ENCODE measurements at regions not wholly inside any gene's neighbourhood (a gene's known extent, or its start where the extent isn't known, plus 50 kb on each side); places are given as distances from the start of the nearest gene placed in this dataset.
A peak's percentile ranks its signal among the peaks of the same experiment; 100 is the strongest.

DNA sequence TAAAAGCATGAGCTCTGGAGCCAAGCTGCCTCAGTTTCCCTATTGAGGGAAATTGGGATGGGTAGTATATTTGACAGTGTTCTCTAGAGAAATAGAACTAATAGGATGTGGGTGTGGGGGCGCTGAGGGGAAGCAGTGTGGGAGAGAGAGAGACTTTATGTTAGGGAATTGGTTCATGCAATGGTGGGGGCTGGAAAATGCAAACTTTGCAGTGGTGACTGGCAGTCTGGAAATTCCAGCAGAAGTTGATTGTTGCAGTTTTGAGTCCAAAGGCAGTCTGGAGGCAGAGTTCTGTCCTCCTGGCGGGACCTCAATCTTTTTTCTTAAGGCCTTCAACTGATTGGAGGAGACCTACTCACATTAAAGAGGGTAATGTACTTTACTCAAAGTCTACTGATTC is 59.4 kb upstream of the SYT13 start:
- DNase-seq: no peak

DNA sequence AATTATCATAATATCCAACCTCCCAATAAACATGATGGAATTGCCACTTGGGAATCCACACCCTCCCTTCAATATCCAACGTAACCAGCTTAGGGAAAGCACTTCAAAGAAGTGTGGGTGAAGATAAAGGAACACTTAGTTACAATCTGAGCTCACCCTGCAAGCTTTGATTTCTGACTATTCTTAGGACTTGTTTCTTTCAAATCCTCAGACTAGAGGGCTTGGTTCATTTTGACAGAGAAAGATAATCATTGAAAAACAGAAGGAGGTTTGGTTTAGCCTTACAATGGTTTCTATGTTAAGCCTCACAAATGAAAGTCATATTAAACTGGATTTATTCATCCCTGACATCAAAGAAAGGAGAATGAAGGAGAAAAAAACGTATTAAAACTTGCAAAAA is 57.9 kb upstream of the SYT13 start:
- no peak for DNase-seq

DNA sequence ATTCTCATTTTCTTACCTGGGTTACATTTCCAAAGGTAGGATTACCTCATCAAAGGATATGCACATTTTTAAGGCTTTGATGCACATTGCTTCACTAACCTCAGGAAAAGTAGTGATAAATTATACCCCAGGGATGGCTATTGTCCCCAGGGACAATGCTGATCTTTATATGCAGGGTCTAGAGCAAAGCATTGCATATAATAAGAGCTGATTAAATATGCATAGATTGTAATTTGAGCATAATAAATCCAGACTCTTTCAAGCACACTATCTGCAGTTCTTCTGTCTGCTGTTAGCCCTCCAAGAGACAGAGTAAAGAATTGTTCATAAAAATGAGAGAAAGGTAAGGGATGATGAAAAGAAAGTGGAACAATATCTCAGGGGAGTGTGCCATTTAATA is 57.3 kb upstream of the SYT13 start:
- DNase-seq: no peak

DNA sequence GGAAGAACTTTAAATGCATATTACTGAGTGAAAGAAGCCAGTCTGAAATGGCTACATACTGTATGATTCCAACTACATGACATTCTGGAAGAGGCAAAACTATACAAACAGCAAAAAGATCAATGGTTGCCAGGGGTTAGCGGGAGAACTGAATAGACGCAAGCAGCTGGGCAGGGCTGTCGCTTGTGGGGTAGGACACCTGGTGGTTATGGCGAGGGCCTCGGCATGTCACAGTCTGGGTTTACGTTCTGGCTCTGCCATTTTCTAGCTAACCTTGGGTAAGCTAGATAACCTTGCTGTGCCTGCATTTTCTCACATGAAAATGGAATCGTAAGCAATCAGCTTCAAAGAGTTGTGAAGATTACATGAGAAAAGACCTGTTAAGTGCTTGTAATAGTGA is 55.2 kb upstream of the SYT13 start:
- no peak for DNase-seq

DNA sequence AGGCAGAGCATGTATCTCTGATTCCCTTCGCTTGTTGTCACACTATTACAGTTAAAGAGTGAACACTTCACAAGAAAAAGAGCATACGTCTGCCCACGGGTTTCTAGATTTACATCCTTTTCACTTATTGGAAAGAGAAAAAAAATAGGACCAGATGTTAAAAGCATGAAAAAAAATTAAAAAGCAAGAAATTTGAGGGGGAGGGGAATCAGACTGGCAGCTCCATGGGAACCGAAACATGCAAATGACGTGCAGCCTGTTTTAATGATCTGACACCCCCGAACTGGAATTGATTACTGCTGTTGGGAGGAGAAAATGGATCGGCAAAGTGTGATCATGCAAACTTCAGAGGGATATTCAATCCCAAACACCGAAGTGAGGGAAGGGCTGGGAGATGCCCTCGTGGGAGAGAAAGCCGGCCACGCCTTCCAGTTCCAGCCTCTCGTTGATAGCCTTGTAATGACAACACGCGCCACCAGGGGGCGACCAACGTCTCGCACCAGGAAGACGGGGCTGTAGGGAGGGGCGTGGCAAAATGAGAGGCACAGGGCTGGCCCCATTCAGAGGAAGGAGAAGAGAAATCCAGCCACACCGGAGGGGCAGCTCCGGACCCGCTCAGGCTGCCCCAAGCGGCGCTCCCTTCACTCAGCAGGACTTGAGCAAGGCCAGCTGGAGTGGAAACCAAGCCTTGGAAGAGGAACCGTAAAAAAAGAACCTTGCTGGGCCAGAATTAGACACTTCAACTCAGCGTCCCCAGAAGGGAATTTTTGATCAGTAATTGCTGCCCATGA is 53.8 kb upstream of the SYT13 start:
- peak in 13 of 14 donors; percentile 33 to 87 (median 74) for DNase-seq

DNA sequence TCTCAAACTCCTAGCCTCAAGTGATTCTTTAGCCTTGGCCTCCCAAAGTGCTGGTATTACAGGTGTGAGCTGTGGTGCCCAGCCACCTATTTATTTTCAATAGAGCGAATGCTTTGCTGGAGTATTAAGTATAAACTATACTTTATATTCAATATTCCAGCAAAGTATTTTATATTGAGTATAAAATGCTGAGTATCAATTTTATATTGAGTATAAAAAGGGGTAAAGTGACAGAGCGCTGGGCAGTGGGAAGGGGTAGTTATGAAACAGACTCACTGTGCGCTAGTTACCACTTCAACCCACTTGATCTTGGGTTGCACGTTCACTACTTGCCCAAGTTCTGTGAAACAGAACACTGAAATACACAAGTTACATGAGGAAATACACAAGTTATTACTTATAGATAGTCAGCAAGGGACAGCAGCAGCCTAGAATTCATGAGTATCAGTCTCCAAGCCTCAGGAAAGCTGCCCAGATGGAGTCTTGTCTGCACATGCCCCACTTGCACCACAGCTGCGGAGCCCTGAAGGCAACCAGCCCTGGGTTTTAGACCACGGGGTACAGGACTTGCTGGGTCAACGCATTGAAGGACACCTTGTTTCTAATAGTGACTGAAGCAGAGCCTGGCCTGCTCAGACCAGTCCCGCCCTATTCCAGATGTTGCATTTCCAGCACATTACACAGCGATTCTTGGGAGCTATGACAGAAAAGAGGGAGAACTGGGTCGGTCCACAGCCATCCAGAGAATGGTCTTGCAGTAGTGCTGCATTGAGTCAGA is 51.6 kb upstream of the SYT13 start:
- no peak for DNase-seq

DNA sequence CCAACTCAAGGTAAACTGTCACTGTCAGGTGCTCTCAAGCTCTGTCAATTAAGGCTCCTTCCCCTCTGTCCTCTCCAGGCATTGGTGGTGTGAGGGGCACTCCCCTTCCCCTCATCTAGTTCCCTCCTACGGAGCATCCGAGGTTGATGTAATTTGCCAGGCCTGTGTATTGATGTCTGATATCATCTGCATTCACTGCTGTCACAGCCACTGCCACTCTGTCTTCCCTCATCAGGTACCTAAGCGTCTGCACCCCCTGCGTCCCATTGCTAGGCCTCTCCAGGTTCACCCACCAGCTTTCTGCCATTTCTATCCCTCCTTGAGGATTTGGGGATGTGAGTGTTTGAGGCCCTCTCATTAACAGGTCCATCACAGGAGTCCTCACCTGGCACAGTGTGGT is 50.0 kb upstream of the SYT13 start:
- DNase-seq: no peak
